LNCAP (cell line): ENCODE measurements at regions not wholly inside any gene's neighbourhood (a gene's known extent, or its start where the extent isn't known, plus 50 kb on each side); places are given as distances from the start of the nearest gene placed in this dataset.

Source experiments
- TF ChIP-seq, protein P1 (sequence below): fragments of 450-650 bp; IDR thresholded peaks from 2 replicates; pipeline ENCODE4 v1.5.1; 2017; ENCODE audit warnings: mild to moderate bottlenecking

DNA sequence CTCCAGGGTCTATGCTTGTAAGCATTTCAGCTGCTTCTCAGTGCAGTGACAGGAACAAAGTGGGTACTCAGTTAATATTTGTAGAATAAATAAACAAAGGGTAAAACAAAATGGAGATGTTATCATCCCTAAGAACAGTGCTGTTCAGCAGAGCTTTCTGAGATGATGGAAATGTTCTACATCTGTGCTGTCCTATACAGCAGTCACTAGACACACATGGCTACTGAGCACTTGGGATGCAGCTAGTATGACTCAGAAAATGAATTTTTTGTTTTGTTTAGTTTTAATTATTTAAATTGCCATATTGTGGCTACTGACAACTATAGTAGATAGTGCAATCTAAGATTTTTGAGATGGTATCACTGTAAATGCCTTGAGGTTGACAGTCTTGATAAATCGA is 283.8 kb upstream of the ADAMTS9 start:
- TF ChIP-seq, protein P1, sequence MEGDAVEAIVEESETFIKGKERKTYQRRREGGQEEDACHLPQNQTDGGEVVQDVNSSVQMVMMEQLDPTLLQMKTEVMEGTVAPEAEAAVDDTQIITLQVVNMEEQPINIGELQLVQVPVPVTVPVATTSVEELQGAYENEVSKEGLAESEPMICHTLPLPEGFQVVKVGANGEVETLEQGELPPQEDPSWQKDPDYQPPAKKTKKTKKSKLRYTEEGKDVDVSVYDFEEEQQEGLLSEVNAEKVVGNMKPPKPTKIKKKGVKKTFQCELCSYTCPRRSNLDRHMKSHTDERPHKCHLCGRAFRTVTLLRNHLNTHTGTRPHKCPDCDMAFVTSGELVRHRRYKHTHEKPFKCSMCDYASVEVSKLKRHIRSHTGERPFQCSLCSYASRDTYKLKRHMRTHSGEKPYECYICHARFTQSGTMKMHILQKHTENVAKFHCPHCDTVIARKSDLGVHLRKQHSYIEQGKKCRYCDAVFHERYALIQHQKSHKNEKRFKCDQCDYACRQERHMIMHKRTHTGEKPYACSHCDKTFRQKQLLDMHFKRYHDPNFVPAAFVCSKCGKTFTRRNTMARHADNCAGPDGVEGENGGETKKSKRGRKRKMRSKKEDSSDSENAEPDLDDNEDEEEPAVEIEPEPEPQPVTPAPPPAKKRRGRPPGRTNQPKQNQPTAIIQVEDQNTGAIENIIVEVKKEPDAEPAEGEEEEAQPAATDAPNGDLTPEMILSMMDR: no peak

DNA sequence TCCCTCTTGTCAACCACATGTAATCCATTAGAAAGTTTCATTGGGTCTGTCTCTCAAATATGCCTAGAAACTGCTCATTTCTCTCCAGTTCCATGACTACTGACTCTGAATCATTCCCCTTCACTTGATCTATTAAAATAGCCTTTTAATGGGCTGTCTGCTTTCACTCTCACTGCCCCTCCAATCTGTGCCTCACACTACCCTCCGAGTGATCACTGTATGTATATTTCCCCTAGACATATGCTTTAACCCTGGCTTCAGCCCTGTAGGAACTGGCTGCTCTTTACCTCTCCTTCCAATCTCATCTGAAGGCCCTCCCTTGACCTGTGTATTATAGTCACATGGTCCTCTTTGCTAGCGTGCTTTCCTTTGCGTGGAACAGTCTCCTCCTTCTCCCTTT is 282.8 kb upstream of the ADAMTS9 start:
- TF ChIP-seq, protein P1: no peak

DNA sequence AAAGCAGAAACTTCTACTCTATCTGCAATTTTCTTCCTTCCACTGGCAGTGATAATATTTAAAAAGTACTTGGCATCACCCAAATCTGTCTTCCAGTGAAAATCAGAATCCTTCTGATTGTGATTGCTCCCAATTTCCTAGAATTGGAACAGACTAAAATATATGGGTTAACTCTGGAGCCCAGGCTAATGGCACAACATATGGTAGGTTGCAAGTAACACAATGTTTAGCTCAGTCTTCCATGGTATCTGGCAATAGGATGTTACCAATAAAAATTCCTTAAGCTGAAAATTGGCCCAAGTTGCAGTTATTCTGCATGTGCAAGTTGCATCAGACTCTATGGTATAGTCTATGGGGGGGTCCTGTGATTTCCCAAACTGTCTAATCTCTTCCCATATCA is 273.5 kb upstream of the ADAMTS9 start:
- TF ChIP-seq, protein P1: no peak

DNA sequence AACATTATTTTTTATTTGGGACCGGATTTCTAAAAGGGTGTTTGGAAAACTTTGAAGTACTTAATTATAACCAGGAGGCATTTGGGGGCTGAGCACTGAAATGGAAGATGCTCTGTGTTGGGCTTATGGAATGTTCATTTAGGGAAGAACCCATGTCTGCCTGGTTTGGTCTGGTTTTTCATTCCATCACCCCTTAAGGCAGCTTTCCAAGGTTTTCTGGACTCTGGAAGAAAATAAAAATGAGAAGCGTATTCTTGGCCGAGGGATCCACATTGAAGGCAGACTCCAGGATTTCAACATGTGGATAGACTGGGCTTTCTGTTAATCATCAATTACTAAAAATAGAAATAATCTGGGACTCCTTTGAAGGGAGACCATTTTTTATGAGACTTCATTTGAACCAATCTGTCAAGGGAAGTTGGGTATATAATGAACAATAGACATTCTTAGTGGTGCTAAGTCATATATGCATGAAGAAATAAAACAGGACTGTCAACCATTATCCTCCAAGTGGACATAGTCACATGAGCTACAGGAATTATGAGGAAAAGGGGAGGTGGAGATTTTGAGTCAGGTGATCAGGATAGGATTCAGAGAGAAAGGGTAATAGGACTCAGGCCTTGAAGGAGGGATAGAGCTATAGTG is 270.5 kb upstream of the ADAMTS9 start:
- TF ChIP-seq, protein P1: no peak

DNA sequence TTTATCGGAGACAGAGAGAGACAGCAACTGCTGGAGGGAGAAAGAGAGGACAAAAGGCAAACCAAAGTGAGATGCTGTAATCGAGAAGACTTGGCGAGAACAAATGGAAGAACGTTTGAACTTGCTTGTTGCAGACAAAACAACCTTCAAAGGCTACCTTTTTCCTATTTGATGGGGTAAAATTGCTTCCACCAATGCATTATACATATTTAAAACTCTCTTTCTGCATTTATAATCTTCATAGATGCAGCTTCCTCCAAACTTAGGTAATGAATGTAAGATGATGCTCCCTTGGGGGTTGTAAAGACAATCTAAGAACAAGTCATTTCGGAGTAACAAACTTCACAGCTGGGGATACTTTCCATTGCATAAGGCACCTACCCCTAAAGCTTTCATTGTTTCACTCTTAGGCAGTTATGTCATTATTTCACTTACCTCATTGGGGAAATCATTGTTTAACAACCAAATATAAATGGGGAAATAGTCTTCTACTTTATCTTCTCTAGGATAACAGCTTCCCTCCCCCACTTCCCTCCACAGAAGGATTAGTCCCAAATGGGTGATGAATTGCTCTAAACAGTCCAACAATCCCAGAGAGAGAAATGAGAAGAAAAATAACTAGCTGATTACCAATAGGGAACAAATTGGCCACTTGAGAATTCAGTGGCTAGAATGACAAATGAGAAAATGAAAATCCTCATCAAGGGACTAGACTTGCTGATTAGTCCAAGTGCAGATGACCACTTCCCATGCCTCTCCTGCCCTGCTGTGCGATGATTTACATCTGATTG is 269.8 kb upstream of the ADAMTS9 start:
- TF ChIP-seq, protein P1: no peak

DNA sequence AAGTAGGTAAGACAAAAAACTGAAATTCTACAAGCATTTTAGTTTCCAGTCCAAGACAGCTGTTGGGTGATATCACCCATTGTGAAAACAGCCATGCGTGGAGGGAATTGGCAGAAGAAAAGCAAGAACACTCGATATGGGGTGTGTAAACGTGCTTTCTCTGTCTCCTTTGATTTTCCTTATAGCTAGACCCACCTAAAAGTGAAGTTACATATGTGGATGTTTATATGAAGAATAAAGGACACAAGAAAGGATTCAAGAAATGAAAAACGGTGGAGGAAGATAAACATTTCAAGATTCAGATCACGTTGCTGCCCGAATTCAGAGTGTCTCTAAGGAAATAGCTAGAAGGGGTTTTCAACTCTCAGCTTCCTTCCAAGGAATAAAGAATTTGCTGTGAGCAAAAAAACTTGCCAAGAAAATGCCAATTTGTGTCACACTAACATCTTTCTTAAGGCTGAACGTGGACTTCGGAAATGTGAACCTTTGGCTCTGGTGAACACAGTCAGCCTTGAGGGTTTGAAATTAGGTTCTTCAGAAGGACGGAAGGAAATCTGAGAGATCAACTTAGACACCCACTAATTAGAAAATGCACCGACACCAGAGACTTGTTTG is 269.0 kb upstream of the ADAMTS9 start:
- TF ChIP-seq, protein P1: no peak

DNA sequence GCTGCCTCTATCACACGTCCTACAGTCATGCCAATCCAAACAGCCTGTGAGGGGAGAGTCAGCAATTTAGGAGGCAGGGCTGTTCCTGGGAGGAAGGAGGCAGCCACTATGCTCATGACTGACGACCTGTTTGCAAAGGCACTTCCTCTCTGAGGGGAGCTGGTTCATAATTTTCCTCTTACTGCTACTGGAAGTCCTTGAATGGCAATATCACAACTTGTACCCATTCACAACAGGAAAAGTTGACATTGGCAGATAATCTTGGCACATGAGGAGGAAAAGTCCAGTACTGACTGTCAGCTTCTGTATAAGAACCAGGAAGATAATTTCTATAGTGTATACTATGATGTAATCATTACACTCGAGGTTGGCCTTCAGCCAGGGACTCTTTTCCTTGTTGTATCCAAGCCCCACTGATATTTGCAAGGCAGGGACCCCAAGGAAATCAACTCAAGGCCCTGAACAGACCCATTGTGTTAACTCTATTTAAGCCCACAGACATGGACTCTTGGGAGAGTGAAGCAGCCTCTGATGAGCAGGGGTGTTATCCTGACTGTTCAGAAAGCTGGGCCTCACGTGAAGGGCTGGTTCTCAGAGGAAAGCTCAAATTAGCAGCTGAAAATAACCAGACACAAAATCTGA is 267.3 kb upstream of the ADAMTS9 start:
- TF ChIP-seq, protein P1: no peak
